ENCODE measurements at regions not wholly inside any gene's neighbourhood (a gene's known extent, or its start where the extent isn't known, plus 50 kb on each side); places are given as distances from the start of the nearest gene placed in this dataset.

- peaks cover 8% of the 10 kb centered on the region for H3K9me3 Mint-ChIP-seq
- H3K4me1 Mint-ChIP-seq = no peaks in the 10 kb centered on the region
- H3K36me3 Mint-ChIP-seq (ENCODE audit: insufficient read depth) = no peaks in the 10 kb centered on the region
- peaks cover 50% of the 10 kb centered on the region for H3K27me3 Mint-ChIP-seq
- DNase-seq (ENCODE audit: low spot score in 2 of 2) (no peak), ATAC-seq (replicated peaks; ENCODE audit: extremely low read depth, poor library complexity, severe bottlenecking) (no peak)
- no peak overlapping the region for H3K4me3 Mint-ChIP-seq
- H3K27ac Mint-ChIP-seq (ENCODE audit: low read depth) = no peak overlapping the region
Observed at GRCh38 chr10:29104661-29105399, 184.0 kb upstream of the LYZL1 start.

- no peak for DNase-seq (ENCODE audit: low spot score in 2 of 2)
- Mint-ChIP-seq H3K4me3 (no peak overlapping the region), H3K9me3 (peaks cover 8% of the 10 kb centered on the region), H3K27ac (ENCODE audit: low read depth) (no peak overlapping the region), H3K36me3 (ENCODE audit: insufficient read depth) (no peaks in the 10 kb centered on the region), H3K4me1 (no peaks in the 10 kb centered on the region), H3K27me3 (peaks cover 44% of the 10 kb centered on the region)
- ATAC-seq (replicated peaks; ENCODE audit: extremely low read depth, poor library complexity, severe bottlenecking) = no peak
Observed at GRCh38 chr10:29105516-29106215, 183.2 kb upstream of the LYZL1 start.

- Mint-ChIP-seq H3K36me3 (ENCODE audit: insufficient read depth) (no peaks in the 10 kb centered on the region), H3K4me1 (no peaks in the 10 kb centered on the region), H3K27ac (ENCODE audit: low read depth) (no peak overlapping the region), H3K9me3 (peaks cover 8% of the 10 kb centered on the region), H3K27me3 (peaks cover 38% of the 10 kb centered on the region), H3K4me3 (no peak overlapping the region)
- DNase-seq (ENCODE audit: low spot score in 2 of 2) (no peak), ATAC-seq (replicated peaks; ENCODE audit: extremely low read depth, poor library complexity, severe bottlenecking) (no peak)
Observed at GRCh38 chr10:29106287-29106686, 182.6 kb upstream of the LYZL1 start.

- DNase-seq (ENCODE audit: low spot score in 2 of 2) (no peak), ATAC-seq (replicated peaks; ENCODE audit: extremely low read depth, poor library complexity, severe bottlenecking) (no peak)
Observed at GRCh38 chr10:29107866-29108498, 180.9 kb upstream of the LYZL1 start.

GRCh38 chr10:29109707-29110571 is 178.9 kb upstream of the LYZL1 start:
- Mint-ChIP-seq H3K36me3 (ENCODE audit: insufficient read depth) (no peaks in the 10 kb centered on the region), H3K4me1 (no peaks in the 10 kb centered on the region), H3K4me3 (no peak overlapping the region), H3K27ac (ENCODE audit: low read depth) (no peak overlapping the region), H3K9me3 (peaks cover 5% of the 10 kb centered on the region), H3K27me3 (peaks cover 27% of the 10 kb centered on the region)
- ATAC-seq (replicated peaks; ENCODE audit: extremely low read depth, poor library complexity, severe bottlenecking) (no peak), DNase-seq (ENCODE audit: low spot score in 2 of 2) (no peak)

More at GRCh38 chr10:29107866-29108498, 180.9 kb upstream of the LYZL1 start:
- no peaks in the 10 kb centered on the region for H3K36me3 Mint-ChIP-seq (ENCODE audit: insufficient read depth)
- no peak overlapping the region for H3K27ac Mint-ChIP-seq (ENCODE audit: low read depth)
- peaks cover 33% of the 10 kb centered on the region for H3K27me3 Mint-ChIP-seq
- peaks cover 12% of the 10 kb centered on the region for H3K9me3 Mint-ChIP-seq
- H3K4me3 Mint-ChIP-seq = no peak overlapping the region
- no peaks in the 10 kb centered on the region for H3K4me1 Mint-ChIP-seq

- peaks cover 5% of the 10 kb centered on the region for H3K9me3 Mint-ChIP-seq
- no peak for ATAC-seq (replicated peaks; ENCODE audit: extremely low read depth, poor library complexity, severe bottlenecking)
- no peaks in the 10 kb centered on the region for H3K36me3 Mint-ChIP-seq (ENCODE audit: insufficient read depth)
- H3K27me3 Mint-ChIP-seq = peaks cover 13% of the 10 kb centered on the region
- H3K4me1 Mint-ChIP-seq = no peaks in the 10 kb centered on the region
- H3K4me3 Mint-ChIP-seq = no peak overlapping the region
- no peak overlapping the region for H3K27ac Mint-ChIP-seq (ENCODE audit: low read depth)
- no peak for DNase-seq (ENCODE audit: low spot score in 2 of 2)
Observed at GRCh38 chr10:29112827-29113615, 175.8 kb upstream of the LYZL1 start.

GRCh38 chr10:29113616-29113945 is 175.3 kb upstream of the LYZL1 start:
- H3K27me3 Mint-ChIP-seq = peaks cover 13% of the 10 kb centered on the region
- peaks cover 5% of the 10 kb centered on the region for H3K9me3 Mint-ChIP-seq
- no peaks in the 10 kb centered on the region for H3K4me1 Mint-ChIP-seq
- ATAC-seq (replicated peaks; ENCODE audit: extremely low read depth, poor library complexity, severe bottlenecking) (no peak), DNase-seq (ENCODE audit: low spot score in 2 of 2) (no peak)
- no peaks in the 10 kb centered on the region for H3K36me3 Mint-ChIP-seq (ENCODE audit: insufficient read depth)
- no peak overlapping the region for H3K27ac Mint-ChIP-seq (ENCODE audit: low read depth)
- no peak overlapping the region for H3K4me3 Mint-ChIP-seq

- H3K4me3 Mint-ChIP-seq = no peak overlapping the region
- H3K4me1 Mint-ChIP-seq = no peaks in the 10 kb centered on the region
- H3K27me3 Mint-ChIP-seq = peaks cover 13% of the 10 kb centered on the region
- ATAC-seq (replicated peaks; ENCODE audit: extremely low read depth, poor library complexity, severe bottlenecking) (no peak), DNase-seq (ENCODE audit: low spot score in 2 of 2) (no peak)
- no peak overlapping the region for H3K27ac Mint-ChIP-seq (ENCODE audit: low read depth)
- H3K9me3 Mint-ChIP-seq = peaks cover 10% of the 10 kb centered on the region
- no peaks in the 10 kb centered on the region for H3K36me3 Mint-ChIP-seq (ENCODE audit: insufficient read depth)
Observed at GRCh38 chr10:29114141-29114540, 174.7 kb upstream of the LYZL1 start.

- no peaks in the 10 kb centered on the region for H3K4me1 Mint-ChIP-seq
Observed at GRCh38 chr10:29117781-29118180, 171.1 kb upstream of the LYZL1 start.

GRCh38 chr10:29119374-29119773 is 169.5 kb upstream of the LYZL1 start:
- no peaks in the 10 kb centered on the region for H3K36me3 Mint-ChIP-seq (ENCODE audit: insufficient read depth)
- ATAC-seq (replicated peaks; ENCODE audit: extremely low read depth, poor library complexity, severe bottlenecking) = no peak
- H3K4me3 Mint-ChIP-seq = no peak overlapping the region
- no peaks in the 10 kb centered on the region for H3K4me1 Mint-ChIP-seq
- DNase-seq (ENCODE audit: low spot score in 2 of 2) = no peak
- H3K27me3 Mint-ChIP-seq = no peaks in the 10 kb centered on the region
- H3K27ac Mint-ChIP-seq (ENCODE audit: low read depth) = no peak overlapping the region
- peaks cover 7% of the 10 kb centered on the region for H3K9me3 Mint-ChIP-seq

More at GRCh38 chr10:29117781-29118180, 171.1 kb upstream of the LYZL1 start:
- Mint-ChIP-seq H3K27ac (ENCODE audit: low read depth) (no peak overlapping the region), H3K36me3 (ENCODE audit: insufficient read depth) (no peaks in the 10 kb centered on the region), H3K4me3 (no peak overlapping the region), H3K27me3 (peaks cover 8% of the 10 kb centered on the region), H3K9me3 (peaks cover 8% of the 10 kb centered on the region)
- DNase-seq (ENCODE audit: low spot score in 2 of 2) (no peak), ATAC-seq (replicated peaks; ENCODE audit: extremely low read depth, poor library complexity, severe bottlenecking) (no peak)

- peaks cover 7% of the 10 kb centered on the region for H3K9me3 Mint-ChIP-seq
- no peaks in the 10 kb centered on the region for H3K4me1 Mint-ChIP-seq
- no peaks in the 10 kb centered on the region for H3K27me3 Mint-ChIP-seq
- H3K27ac Mint-ChIP-seq (ENCODE audit: low read depth) = no peak overlapping the region
- no peak overlapping the region for H3K4me3 Mint-ChIP-seq
- H3K36me3 Mint-ChIP-seq (ENCODE audit: insufficient read depth) = no peaks in the 10 kb centered on the region
- no peak for DNase-seq (ENCODE audit: low spot score in 2 of 2)
- no peak for ATAC-seq (replicated peaks; ENCODE audit: extremely low read depth, poor library complexity, severe bottlenecking)
Observed at GRCh38 chr10:29120216-29120615, 168.7 kb upstream of the LYZL1 start.

- no peaks in the 10 kb centered on the region for H3K4me1 Mint-ChIP-seq
- peaks cover 9% of the 10 kb centered on the region for H3K27me3 Mint-ChIP-seq
- peaks cover 5% of the 10 kb centered on the region for H3K9me3 Mint-ChIP-seq
- H3K27ac Mint-ChIP-seq (ENCODE audit: low read depth) = no peak overlapping the region
- no peak for ATAC-seq (replicated peaks; ENCODE audit: extremely low read depth, poor library complexity, severe bottlenecking)
- DNase-seq (ENCODE audit: low spot score in 2 of 2) = no peak
- no peak overlapping the region for H3K4me3 Mint-ChIP-seq
- no peaks in the 10 kb centered on the region for H3K36me3 Mint-ChIP-seq (ENCODE audit: insufficient read depth)
Observed at GRCh38 chr10:29124864-29125263, 164.0 kb upstream of the LYZL1 start.
